Suprapubic skin (tissue), 3 donors: ENCODE measurements at regions not wholly inside any gene's neighbourhood (a gene's known extent, or its start where the extent isn't known, plus 50 kb on each side); places are given as distances from the start of the nearest gene placed in this dataset.

Source experiments
- CTCF ChIP-seq, 2 donors: fragments of 200-600 bp in 1 of 2; fragments of 450-650 bp in 1 of 2; sonication (generic) in 1 of 2; IDR thresholded peaks; one replicate each; pipeline ENCODE4 v1.5.1; 2016 to 2019; ENCODE audit warnings: antibody characterized with exemption in 2 of 2, mild to moderate bottlenecking in 1 of 2, moderate library complexity in 1 of 2
- POLR2AphosphoS5 ChIP-seq, 3 donors: sonication (generic); formaldehyde crosslinking; IDR thresholded peaks; one replicate each; pipeline ENCODE4 v1.6.1; 2017; ENCODE audit warnings: antibody characterized with exemption in 3 of 3

GRCh38 chr4:33425936-33426335 lies 2705.8 kb downstream of the PCDH7 start:
- TF ChIP-seq CTCF (IDR thresholded peaks at IDR 0.05) (no peak), POLR2AphosphoS5 (IDR thresholded peaks at IDR 0.05) (no peak)
